MCF 10A (cell line): ENCODE measurements at regions not wholly inside any gene's neighbourhood (a gene's known extent, or its start where the extent isn't known, plus 50 kb on each side); places are given as distances from the start of the nearest gene placed in this dataset.

Experiments
- BruUV-seq: library from RNA; stranded (reverse); fragments of 400-500 nt; replicated peaks from 2 replicates; lab custom pipeline; 2021; lab: Mats Ljungman, UMichigan
- CTCF ChIA-PET: fragments of 300-600 bp; sonication (Branson Sonifier 250); formaldehyde crosslinking; extraction: SDS; loops from one replicate; lab custom pipeline; 2021; ENCODE audit warnings: antibody characterized with exemption, inconsistent platforms; lab: Yijun Ruan, JAX
- POLR2A ChIA-PET: fragments of 300-600, 350-650 bp; sonication (Branson Sonifier 250); formaldehyde crosslinking; extraction: SDS; loops from one replicate; lab custom pipeline; 2020; ENCODE audit warnings: antibody characterized with exemption, inconsistent platforms; lab: Yijun Ruan, JAX
- DNase-seq: peaks from one replicate; pipeline ENCODE4 v3.0.0-alpha.2; 2018; ENCODE audit not compliant: unreplicated experiment
- H3K27ac Mint-ChIP-seq: one replicate; pipeline ENCODE4 v1.8.0; 2022; ENCODE audit warnings: mild to moderate bottlenecking, low read depth, mixed read lengths; ENCODE audit not compliant: unreplicated experiment
- H3K27me3 Mint-ChIP-seq: one replicate; pipeline ENCODE4 v1.8.0; 2022; ENCODE audit warnings: mixed read lengths; ENCODE audit not compliant: insufficient read depth, unreplicated experiment
- H3K36me3 Mint-ChIP-seq: one replicate; pipeline ENCODE4 v1.8.0; 2022; ENCODE audit warnings: mild to moderate bottlenecking, moderate library complexity, mixed read lengths; ENCODE audit not compliant: insufficient read depth, unreplicated experiment
- H3K4me1 Mint-ChIP-seq: one replicate; pipeline ENCODE4 v1.8.0; 2022; ENCODE audit warnings: mixed read lengths; ENCODE audit not compliant: insufficient read depth, unreplicated experiment
- H3K4me3 Mint-ChIP-seq: one replicate; pipeline ENCODE4 v1.8.0; 2022; ENCODE audit warnings: mild to moderate bottlenecking, moderate library complexity, mixed read lengths; ENCODE audit not compliant: unreplicated experiment
- H3K9me3 Mint-ChIP-seq: one replicate; pipeline ENCODE4 v1.8.0; 2022; ENCODE audit warnings: mixed read lengths; ENCODE audit not compliant: unreplicated experiment
- CTCF ChIP-seq: fragments of 200-600 bp; IDR thresholded peaks from one replicate; pipeline ENCODE4 v1.8.0; 2022; ENCODE audit warnings: antibody characterized with exemption, mild to moderate bottlenecking; ENCODE audit not compliant: unreplicated experiment
- intact Hi-C: fragments of 100-400 bp; cut with micrococcal nuclease; formaldehyde crosslinking; loops from 2 replicates; pipeline ENCODE4 v1.14.1; 2022

GRCh38 chr15:93646193-93646592, 557.2 kb upstream of the RGMA start:
- intact Hi-C loops: no loop called here
- no peak for DNase-seq
- no peaks in the 10 kb centered on the region for H3K4me1 Mint-ChIP-seq
- POLR2A ChIA-PET: no interaction called here
- TF ChIP-seq CTCF: no peak
- H3K27ac Mint-ChIP-seq: no peak overlapping the region
- H3K27me3 Mint-ChIP-seq: no peaks in the 10 kb centered on the region
- no peak overlapping the region for H3K4me3 Mint-ChIP-seq
- H3K36me3 Mint-ChIP-seq: no peaks in the 10 kb centered on the region
- no TSS peak for BruUV-seq
- no peaks in the 10 kb centered on the region for H3K9me3 Mint-ChIP-seq
- CTCF ChIA-PET: interaction anchor here (0.7 kb wide), 1 partner anchor 82 kb away, joined by 3 read pairs; no protein-coding TSS in a partner anchor

GRCh38 chr15:93645594-93645993, 556.6 kb upstream of the RGMA start:
- POLR2A ChIA-PET: no interaction called here
- H3K4me3 Mint-ChIP-seq: no peak overlapping the region
- BruUV-seq: no TSS peak
- no peak overlapping the region for H3K27ac Mint-ChIP-seq
- no peaks in the 10 kb centered on the region for H3K36me3 Mint-ChIP-seq
- no peaks in the 10 kb centered on the region for H3K9me3 Mint-ChIP-seq
- no peak for DNase-seq
- H3K4me1 Mint-ChIP-seq: no peaks in the 10 kb centered on the region
- CTCF ChIA-PET: no interaction called here
- TF ChIP-seq CTCF: no peak
- H3K27me3 Mint-ChIP-seq: no peaks in the 10 kb centered on the region
- intact Hi-C loops: no loop called here

GRCh38 chr15:93644595-93644994, 555.6 kb upstream of the RGMA start:
- BruUV-seq: no TSS peak
- no peak for TF ChIP-seq CTCF
- no peak overlapping the region for H3K4me3 Mint-ChIP-seq
- POLR2A ChIA-PET: no interaction called here
- no peaks in the 10 kb centered on the region for H3K4me1 Mint-ChIP-seq
- CTCF ChIA-PET: no interaction called here
- DNase-seq: no peak
- intact Hi-C loops: no loop called here
- no peaks in the 10 kb centered on the region for H3K36me3 Mint-ChIP-seq
- no peaks in the 10 kb centered on the region for H3K9me3 Mint-ChIP-seq
- H3K27ac Mint-ChIP-seq: no peak overlapping the region
- no peaks in the 10 kb centered on the region for H3K27me3 Mint-ChIP-seq

GRCh38 chr15:93640411-93640962, 551.5 kb upstream of the RGMA start:
- no peak for DNase-seq
- H3K4me3 Mint-ChIP-seq: no peak overlapping the region
- no peaks in the 10 kb centered on the region for H3K36me3 Mint-ChIP-seq
- no peak for TF ChIP-seq CTCF
- intact Hi-C loops: no loop called here
- H3K9me3 Mint-ChIP-seq: no peaks in the 10 kb centered on the region
- no peaks in the 10 kb centered on the region for H3K27me3 Mint-ChIP-seq
- CTCF ChIA-PET: no interaction called here
- POLR2A ChIA-PET: no interaction called here
- no TSS peak for BruUV-seq
- H3K27ac Mint-ChIP-seq: no peak overlapping the region
- no peaks in the 10 kb centered on the region for H3K4me1 Mint-ChIP-seq
